ENCODE measurements at regions not wholly inside any gene's neighbourhood (a gene's known extent, or its start where the extent isn't known, plus 50 kb on each side); places are given as distances from the start of the nearest gene placed in this dataset.
"Not testable (repeated sequence)": the region's sequence is repeated elsewhere in the genome, so short reads cannot be mapped to it uniquely, and the experiment has no call there.

GRCh38 chr4:181766061-181766548 is 477.1 kb upstream of the TENM3 start:
- DNase-seq, result no peak

GRCh38 chr4:181770971-181771370 is 472.2 kb upstream of the TENM3 start:
- DNase-seq, result no peak

DNA sequence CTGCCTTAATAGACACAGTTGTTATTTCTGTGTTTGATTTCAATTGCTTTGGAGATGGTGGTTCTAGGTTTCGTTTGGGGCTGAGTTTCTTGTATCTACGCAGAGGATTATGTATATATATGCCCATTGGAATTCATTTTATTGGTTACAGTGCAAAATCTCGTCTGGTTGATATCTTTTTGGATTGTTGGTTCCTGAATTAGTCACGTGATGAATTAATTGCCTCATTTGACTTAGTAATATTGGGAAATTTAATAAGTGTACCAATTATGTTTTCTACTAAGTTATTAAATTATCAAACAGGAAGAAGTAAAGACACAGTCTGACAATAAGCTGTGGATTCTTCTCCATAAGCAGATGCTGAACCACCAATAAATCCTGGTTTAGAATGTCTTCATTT is 467.9 kb upstream of the TENM3 start:
- DNase-seq, result no peak

GRCh38 chr4:181776264-181777054 is 466.7 kb upstream of the TENM3 start:
- no peak for DNase-seq

DNA sequence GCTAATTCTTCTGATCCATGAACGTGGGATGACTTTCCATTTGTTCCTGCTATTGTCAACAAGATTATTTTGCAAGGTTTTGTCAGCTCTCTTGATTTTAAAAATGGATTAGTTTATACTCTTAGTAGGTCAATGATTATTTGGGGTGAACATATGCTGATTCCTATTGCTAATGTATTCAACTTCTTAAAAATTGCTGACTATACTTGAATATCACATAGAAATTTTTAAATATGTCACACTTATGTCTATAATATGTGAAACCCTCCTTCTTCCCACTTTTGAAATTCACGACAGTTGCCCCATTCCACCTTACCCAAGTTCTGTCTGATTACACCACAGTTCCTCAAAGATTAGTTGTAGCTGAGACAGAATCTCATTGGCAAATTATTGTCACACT is 465.7 kb upstream of the TENM3 start:
- DNase-seq, result no peak

DNA sequence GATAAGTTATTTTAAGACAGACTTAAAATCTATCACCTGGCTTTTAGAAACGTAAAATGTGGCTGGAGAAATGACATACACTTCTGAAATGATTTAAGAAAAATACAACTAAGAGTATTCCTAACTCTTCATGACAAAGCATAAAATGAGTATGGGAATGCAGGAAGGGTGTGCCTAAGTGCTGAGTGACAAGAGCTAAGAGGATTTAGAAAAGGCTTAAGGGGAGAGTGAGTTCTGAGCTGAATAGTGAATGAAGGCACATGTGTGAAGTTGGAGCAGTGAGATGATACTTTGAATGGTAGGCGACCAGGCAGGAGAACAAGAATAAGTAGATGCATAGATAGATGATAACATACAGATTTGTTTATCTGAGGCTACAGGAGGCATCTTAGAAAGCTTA is 458.3 kb upstream of the TENM3 start:
- no peak for DNase-seq

GRCh38 chr4:181792641-181793040 is 450.6 kb upstream of the TENM3 start:
- DNase-seq, result no peak

GRCh38 chr4:181793096-181793495 is 450.1 kb upstream of the TENM3 start:
- no peak for DNase-seq

GRCh38 chr4:181796502-181796901 is 446.7 kb upstream of the TENM3 start:
- DNase-seq, result no peak

DNA sequence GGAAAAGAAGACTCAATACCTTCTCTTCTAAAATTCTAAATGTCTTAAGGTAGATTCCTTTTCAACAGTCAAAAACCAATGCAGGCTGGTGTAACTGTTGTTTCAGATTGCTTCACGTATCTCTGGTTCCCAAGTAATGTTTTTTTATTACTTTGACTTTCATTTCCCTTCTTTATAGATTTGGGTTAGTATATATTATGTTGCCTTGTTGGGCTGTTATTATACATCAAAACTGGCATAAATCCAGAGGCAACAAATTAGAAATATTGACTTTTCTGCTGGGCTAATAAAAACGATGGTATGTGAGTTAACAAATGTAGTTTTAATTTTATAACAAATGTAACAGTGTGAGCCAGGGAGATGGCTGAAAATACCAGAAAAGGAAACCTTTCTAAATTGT is 444.7 kb upstream of the TENM3 start:
- no peak for DNase-seq

GRCh38 chr4:181799561-181800069 is 443.6 kb upstream of the TENM3 start:
- no peak for DNase-seq

- no peak for DNase-seq
Observed at GRCh38 chr4:181802207-181802606, 441.0 kb upstream of the TENM3 start.

DNA sequence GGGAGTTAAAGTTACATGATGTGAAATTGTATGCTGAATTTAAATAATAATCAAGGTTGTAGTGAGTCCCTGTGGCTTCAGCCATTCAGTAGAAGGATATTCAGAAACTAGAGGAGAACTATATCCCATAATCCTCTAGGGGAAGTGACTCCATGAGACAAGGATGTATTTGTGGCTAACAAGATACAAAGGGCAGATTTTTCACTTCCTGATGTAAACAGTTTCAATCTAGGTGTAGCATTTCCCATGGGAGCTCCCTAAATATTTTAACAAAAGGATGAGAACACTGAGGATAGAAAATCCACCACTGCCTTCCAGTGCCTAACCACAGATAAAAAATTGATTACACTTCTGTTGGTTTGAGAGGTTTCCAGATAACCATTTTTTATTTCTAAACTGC is 435.4 kb upstream of the TENM3 start:
- no peak for DNase-seq

GRCh38 chr4:181810711-181811110 is 432.5 kb upstream of the TENM3 start:
- no peak for DNase-seq

- not testable (repeated sequence) for DNase-seq
Observed at GRCh38 chr4:181811550-181811949, 431.7 kb upstream of the TENM3 start.

- no peak for DNase-seq
Observed at GRCh38 chr4:181819946-181820345, 423.3 kb upstream of the TENM3 start.

- DNase-seq, result no peak
Observed at GRCh38 chr4:181820553-181820952, 422.6 kb upstream of the TENM3 start.

GRCh38 chr4:181821039-181822004 is 421.9 kb upstream of the TENM3 start:
- no peak for DNase-seq

GRCh38 chr4:181822005-181822375 is 421.2 kb upstream of the TENM3 start:
- no peak for DNase-seq

- DNase-seq, result no peak
Observed at GRCh38 chr4:181823183-181823582, 420.0 kb upstream of the TENM3 start.

- no peak for DNase-seq
Observed at GRCh38 chr4:181823645-181824044, 419.6 kb upstream of the TENM3 start.

DNA sequence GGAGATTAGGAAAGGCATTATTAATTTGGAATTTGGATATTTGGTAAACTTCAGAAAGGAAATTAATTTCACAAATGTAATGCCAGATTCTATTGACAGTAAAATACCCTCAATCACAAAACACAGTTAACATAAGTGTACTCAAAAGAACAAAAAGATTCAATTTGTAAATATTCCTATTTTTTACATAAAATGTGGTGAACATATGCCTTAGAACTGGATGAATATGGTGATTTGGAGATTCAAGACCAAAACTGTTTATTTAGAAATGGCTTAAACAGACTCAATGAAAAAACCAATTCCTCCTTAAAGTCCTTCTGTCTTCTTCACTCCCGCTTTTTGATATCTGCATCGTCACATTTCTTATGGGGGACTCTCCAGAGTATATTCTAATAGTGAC is 417.6 kb upstream of the TENM3 start:
- no peak for DNase-seq

DNA sequence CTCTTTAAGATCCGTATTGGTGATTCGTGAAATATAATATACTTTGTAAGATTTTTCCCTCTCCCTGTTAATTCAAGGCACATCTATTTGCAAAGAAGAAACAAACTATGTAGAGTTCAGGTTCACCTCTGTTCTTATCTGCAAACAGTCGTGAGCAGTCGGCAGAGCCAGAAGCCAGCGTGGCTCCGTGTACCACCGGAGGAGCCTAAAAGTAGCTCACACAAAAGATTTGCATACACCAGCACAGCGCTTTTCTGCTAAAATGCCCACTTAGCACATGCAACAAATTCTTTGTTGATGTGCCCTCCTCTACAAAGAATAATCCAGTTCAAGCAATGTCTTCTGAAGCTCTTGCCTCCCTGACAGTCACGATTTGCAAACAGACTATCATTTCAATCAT is 416.0 kb upstream of the TENM3 start:
- no peak for DNase-seq

All from CD4-positive, alpha-beta T cell treated with Interleukin-4 for 1 hour (primary cell).